GM12892 (cell line): ENCODE measurements at regions not wholly inside any gene's neighbourhood (a gene's known extent, or its start where the extent isn't known, plus 50 kb on each side); places are given as distances from the start of the nearest gene placed in this dataset.

Experiments used
- POLR2A ChIP-seq: IDR thresholded peaks from 2 replicates; pipeline ENCODE4 v1.6.1; 2011; ENCODE audit warnings: low read depth, low read length, control low read depth
- POLR2AphosphoS5 ChIP-seq: IDR thresholded peaks from 2 replicates; pipeline ENCODE4 v1.6.1; 2011; ENCODE audit warnings: low read depth, low read length, control low read depth

DNA sequence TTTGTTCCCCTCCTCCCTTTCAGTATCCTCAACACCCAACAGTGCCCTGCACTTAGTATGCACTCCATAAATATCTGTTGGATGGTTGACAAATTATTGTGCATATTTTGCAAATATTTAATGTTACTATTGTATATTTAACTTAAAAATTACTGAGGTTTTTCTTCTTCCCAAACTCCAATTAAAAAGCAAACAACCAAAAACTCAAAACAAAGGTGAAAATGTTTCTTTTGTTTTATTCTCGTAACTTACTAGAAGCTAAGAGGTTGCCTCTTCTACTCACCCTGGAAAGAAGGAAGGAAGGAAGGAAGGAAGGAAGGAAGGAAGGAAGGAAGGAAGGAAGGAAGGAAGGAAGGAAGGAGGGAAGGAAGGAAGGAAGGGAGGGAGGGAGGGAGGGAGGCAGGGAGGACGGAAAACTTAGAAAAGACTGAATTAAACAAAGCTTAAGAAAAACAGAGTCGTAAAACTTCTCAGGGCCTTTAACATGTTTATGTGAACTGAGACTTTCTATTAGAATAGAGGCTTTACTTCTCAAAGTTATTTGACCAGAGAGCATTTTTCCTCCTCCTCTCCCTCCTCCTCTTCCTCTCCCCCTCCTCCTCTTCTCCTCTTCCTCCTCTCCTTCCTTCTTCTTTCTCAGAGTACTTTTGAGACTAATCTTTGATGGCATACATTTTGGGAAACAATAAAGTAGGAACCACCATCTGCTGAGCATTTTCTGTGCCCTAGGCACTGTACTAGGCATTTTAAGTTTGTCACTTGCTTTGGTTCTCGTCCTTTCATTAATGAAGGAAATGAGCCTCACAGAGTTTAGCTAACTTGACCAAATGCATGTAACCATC, 396.6 kb upstream of the WWC1 start:
- no peak for TF ChIP-seq POLR2AphosphoS5
- no peak for TF ChIP-seq POLR2A
